GM23248 (cell line): ENCODE measurements at regions not wholly inside any gene's neighbourhood (a gene's known extent, or its start where the extent isn't known, plus 50 kb on each side); places are given as distances from the start of the nearest gene placed in this dataset.
"Not testable (repeated sequence)": the region's sequence is repeated elsewhere in the genome, so short reads cannot be mapped to it uniquely, and the experiment has no call there.

ENCODE experiments used
- DNase-seq: peaks from one replicate; pipeline ENCODE4 v3.0.0-alpha.2; 2015
- H2AFZ ChIP-seq: fragments of 200-600 bp; sonication (generic); 2 replicates; pipeline ENCODE4 v1.6.1; 2016; ENCODE audit warnings: antibody characterized with exemption
- H3F3A ChIP-seq: fragments of 200-600 bp; sonication (generic); 2 replicates; pipeline ENCODE4 v1.6.1; 2016; ENCODE audit warnings: mild to moderate bottlenecking, antibody characterized with exemption, mixed run types; ENCODE audit not compliant: insufficient read depth
- H3K27ac ChIP-seq: fragments of 200-600 bp; sonication (generic); 2 replicates; pipeline ENCODE4 v1.5.1; 2016; ENCODE audit warnings: mild to moderate bottlenecking
- H3K27me3 ChIP-seq: fragments of 200-600 bp; sonication (generic); replicated peaks from 2 replicates; pipeline ENCODE4 v1.6.1; 2016; ENCODE audit warnings: mild to moderate bottlenecking; ENCODE audit not compliant: insufficient read depth
- H3K36me3 ChIP-seq: fragments of 200-600 bp; sonication (generic); 2 replicates; pipeline ENCODE4 v1.6.1; 2016; ENCODE audit warnings: low read depth, mild to moderate bottlenecking
- H3K4me1 ChIP-seq: fragments of 200-600 bp; sonication (generic); 2 replicates; pipeline ENCODE4 v1.6.1; 2016; ENCODE audit warnings: mild to moderate bottlenecking; ENCODE audit not compliant: insufficient read depth
- H3K4me2 ChIP-seq: fragments of 200-600 bp; sonication (generic); one replicate; pipeline ENCODE4 v1.6.1; 2016; ENCODE audit warnings: mild to moderate bottlenecking; ENCODE audit not compliant: unreplicated experiment
- H3K4me3 ChIP-seq: fragments of 200-600 bp; sonication (generic); 2 replicates; pipeline ENCODE4 v1.5.1; 2016; ENCODE audit warnings: mild to moderate bottlenecking
- H3K79me2 ChIP-seq: fragments of 200-600 bp; sonication (generic); 2 replicates; pipeline ENCODE4 v1.6.1; 2016; ENCODE audit warnings: mild to moderate bottlenecking; ENCODE audit not compliant: insufficient read depth
- H3K9ac ChIP-seq: fragments of 200-600 bp; sonication (generic); 2 replicates; pipeline ENCODE4 v1.6.1; 2016; ENCODE audit warnings: mild to moderate bottlenecking
- H3K9me2 ChIP-seq: fragments of 200-600 bp; sonication (generic); 2 replicates; pipeline ENCODE4 v1.6.1; 2016; ENCODE audit warnings: mixed run types, mild to moderate bottlenecking, moderate library complexity; ENCODE audit not compliant: insufficient read depth
- H3K9me3 ChIP-seq: fragments of 200-600 bp; sonication (generic); one replicate; pipeline ENCODE4 v1.6.1; 2017; ENCODE audit warnings: low read depth
- H4K20me1 ChIP-seq: fragments of 200-600 bp; sonication (generic); 2 replicates; pipeline ENCODE4 v1.6.0; 2016; ENCODE audit not compliant: insufficient read depth
- EZH2 ChIP-seq: fragments of 200-600 bp; sonication (generic); IDR thresholded peaks from 2 replicates; pipeline ENCODE4 v1.6.1; 2018; ENCODE audit warnings: antibody characterized with exemption, mild to moderate bottlenecking; ENCODE audit not compliant: insufficient read depth, poor library complexity, severe bottlenecking
- EZH2phosphoT487 ChIP-seq: fragments of 200-600 bp; sonication (generic); IDR thresholded peaks from 2 replicates; pipeline ENCODE4 v1.6.1; 2018; ENCODE audit warnings: antibody characterized with exemption, moderate library complexity, mild to moderate bottlenecking, low read depth; ENCODE audit not compliant: insufficient read depth
- WGBS, 2 experiments: methylation state at CpG; one replicate each; pipeline ENCODE4 v1.1.6; 2015 to 2017; ENCODE audit warnings: low lambda C conversion rate in 2 of 2, low coverage in 1 of 2; ENCODE audit errors: missing lambda C conversion rate in 2 of 2; 5-methylcytosine and 5-hydroxymethylcytosine counted together
- in situ Hi-C: fragments of 300-500 bp; cut with MboI; formaldehyde crosslinking; loops from 2 replicates; pipeline ENCODE4 v1.15.0; 2020

- in situ Hi-C loops: no loop called here
- H3K9ac ChIP-seq: no peak overlapping the region
- WGBS, 2 experiments: 98% methylated on average over 2 of the region's 2 CpGs
- H3K9me3 ChIP-seq: no peaks in the 10 kb centered on the region
- H3K27me3 ChIP-seq: no peaks in the 10 kb centered on the region
- no peaks in the 10 kb centered on the region for H3K79me2 ChIP-seq
- H3K36me3 ChIP-seq: no peaks in the 10 kb centered on the region
- H3K4me3 ChIP-seq: no peak overlapping the region
- no peak overlapping the region for H2AFZ ChIP-seq
- H4K20me1 ChIP-seq: no peaks in the 10 kb centered on the region
- no peak for DNase-seq
- no peaks in the 10 kb centered on the region for H3K9me2 ChIP-seq
- H3F3A ChIP-seq: peaks cover 5% of the 10 kb centered on the region; the same call in 1 of the 2 replicates
- peaks cover 24% of the 10 kb centered on the region for H3K4me1 ChIP-seq
- no peak overlapping the region for H3K4me2 ChIP-seq
- no peak for TF ChIP-seq EZH2
- no peak for TF ChIP-seq EZH2phosphoT487
- H3K27ac ChIP-seq: no peak overlapping the region
Observed at GRCh38 chr3:30321065-30321464, 285.3 kb upstream of the TGFBR2 start.

- H3K4me3 ChIP-seq, H3K27ac ChIP-seq, H3K36me3 ChIP-seq, H4K20me1 ChIP-seq, H3K9ac ChIP-seq, in situ Hi-C loops, H2AFZ ChIP-seq, DNase-seq, H3K9me2 ChIP-seq, H3K79me2 ChIP-seq, H3K9me3 ChIP-seq, H3K27me3 ChIP-seq, H3K4me2 ChIP-seq: not testable (repeated sequence)
- Histone ChIP-seq H3F3A (peaks cover 18% of the 10 kb centered on the region), H3K4me1 (peaks cover 35% of the 10 kb centered on the region)
- WGBS, 2 experiments: 94 to 97% methylated on average over 1 of the region's 1 CpG
Observed at GRCh38 chr3:30323649-30324048, 282.8 kb upstream of the TGFBR2 start.

GRCh38 chr3:30324587-30324986 is 281.8 kb upstream of the TGFBR2 start:
- Histone ChIP-seq H3K36me3 (no peaks in the 10 kb centered on the region), H3K27ac (no peak overlapping the region), H3K4me1 (peaks cover 41% of the 10 kb centered on the region), H4K20me1 (no peaks in the 10 kb centered on the region), H3K9me2 (no peaks in the 10 kb centered on the region), H3K9me3 (no peaks in the 10 kb centered on the region), H3K79me2 (no peaks in the 10 kb centered on the region), H3K4me3 (no peak overlapping the region), H3F3A (peaks cover 18% of the 10 kb centered on the region), H3K27me3 (no peaks in the 10 kb centered on the region), H2AFZ (no peak overlapping the region), H3K4me2 (no peak overlapping the region), H3K9ac (no peak overlapping the region)
- DNase-seq: no peak
- in situ Hi-C loops: no loop called here
- TF ChIP-seq EZH2phosphoT487 (no peak), EZH2 (no peak)
- 52 to 58% methylated on average over 1 of the region's 1 CpG for WGBS, 2 experiments

GRCh38 chr3:30327976-30328375 is 278.4 kb upstream of the TGFBR2 start:
- H3K9me3 ChIP-seq, H3K79me2 ChIP-seq, H3K27me3 ChIP-seq, H3K27ac ChIP-seq, H3K9ac ChIP-seq, in situ Hi-C loops, H2AFZ ChIP-seq, H4K20me1 ChIP-seq, H3K36me3 ChIP-seq, H3K9me2 ChIP-seq, H3K4me3 ChIP-seq, DNase-seq, H3K4me2 ChIP-seq: not testable (repeated sequence)
- Histone ChIP-seq H3K4me1 (peaks cover 40% of the 10 kb centered on the region), H3F3A (peaks cover 18% of the 10 kb centered on the region)
- WGBS, 2 experiments: 0% methylated on average over 1 of the region's 1 CpG

- H3K9me3 ChIP-seq, H3K27ac ChIP-seq, H2AFZ ChIP-seq, H3K79me2 ChIP-seq, H3K27me3 ChIP-seq, H3K4me3 ChIP-seq, DNase-seq, H4K20me1 ChIP-seq, H3K9me2 ChIP-seq, H3K4me2 ChIP-seq, in situ Hi-C loops, H3K36me3 ChIP-seq, H3K9ac ChIP-seq: not testable (repeated sequence)
- H3F3A ChIP-seq: peaks cover 25% of the 10 kb centered on the region
- 51 to 53% methylated on average over 2 of the region's 2 CpGs for WGBS, 2 experiments
- peaks cover 48% of the 10 kb centered on the region for H3K4me1 ChIP-seq
Observed at GRCh38 chr3:30328935-30329334, 277.5 kb upstream of the TGFBR2 start.
